Uterus (tissue), 3 donors: ENCODE measurements at regions not wholly inside any gene's neighbourhood (a gene's known extent, or its start where the extent isn't known, plus 50 kb on each side); places are given as distances from the start of the nearest gene placed in this dataset.

ENCODE experiments used
- DNase-seq, 2 donors: peaks; one replicate each; pipeline ENCODE4 v3.0.0-alpha.2; 2019 to 2020
- H3K27ac ChIP-seq, 2 donors: fragments of 200-600 bp; sonication (generic); 1 replicate in 1 of 2; 2 replicates in 1 of 2; pipeline ENCODE4 v1.5.1; 2016 to 2018
- H3K27me3 ChIP-seq, 2 donors: fragments of 200-600 bp; sonication (generic); one replicate each; pipeline ENCODE4 v1.5.1; 2018 to 2019; ENCODE audit warnings: control low read depth in 1 of 2
- H3K36me3 ChIP-seq, 2 donors: fragments of 200-600 bp; sonication (generic); one replicate each; pipeline ENCODE4 v1.5.1; 2019; ENCODE audit warnings: control low read depth in 1 of 2
- H3K4me1 ChIP-seq, 2 donors: fragments of 200-600 bp; sonication (generic); one replicate each; pipeline ENCODE4 v1.5.1; 2018 to 2019; ENCODE audit warnings: control low read depth in 1 of 2
- H3K4me3 ChIP-seq, 2 donors: fragments of 200-600 bp; sonication (generic); 1 replicate in 1 of 2; 2 replicates in 1 of 2; pipeline ENCODE4 v1.5.1; 2018 to 2019; ENCODE audit warnings: mild to moderate bottlenecking in 1 of 2
- H3K9me3 ChIP-seq, 2 donors: fragments of 200-600 bp; sonication (generic); one replicate each; pipeline ENCODE4 v1.5.1; 2019; ENCODE audit warnings: control low read depth in 1 of 2
- CTCF ChIP-seq, 4 experiments: fragments of 200-600 bp in 2 of 4; fragments of 450-650 bp in 2 of 4; sonication (generic) in 2 of 4; IDR thresholded peaks; one replicate each; pipeline ENCODE4 v1.5.1; 2016 to 2019; ENCODE audit warnings: antibody characterized with exemption in 4 of 4, mild to moderate bottlenecking in 2 of 4, moderate library complexity in 1 of 4
- POLR2A ChIP-seq, 2 donors: fragments of 450-650 bp; IDR thresholded peaks; one replicate each; pipeline ENCODE4 v1.6.1; 2016; ENCODE audit warnings: antibody characterized with exemption in 2 of 2, mild to moderate bottlenecking in 1 of 2, moderate library complexity in 1 of 2
- intact Hi-C: fragments of 100-400 bp; cut with DNase I; formaldehyde crosslinking; loops from one replicate; pipeline ENCODE4 v1.15.1; 2023; ENCODE audit warnings: low total_unique reads
- donor health status: DM: yes; HTN: yes; CAD: no.

GRCh38 chr2:194495046-194495445 is 1162.0 kb upstream of the SLC39A10 start:
- intact Hi-C loops, result no loop called here
- Histone ChIP-seq H3K36me3 (no peaks in the 10 kb centered on the region), H3K9me3 (no peaks in the 10 kb centered on the region), H3K27me3 (no peaks in the 10 kb centered on the region), H3K27ac (no peak overlapping the region), H3K4me1 (no peaks in the 10 kb centered on the region), H3K4me3 (no peak overlapping the region)
- TF ChIP-seq CTCF (IDR thresholded peaks at IDR 0.05) (no peak), POLR2A (IDR thresholded peaks at IDR 0.05) (no peak)
- DNase-seq, result no peak

GRCh38 chr2:194494401-194494800 is 1162.6 kb upstream of the SLC39A10 start:
- Histone ChIP-seq H3K9me3 (no peaks in the 10 kb centered on the region), H3K4me3 (no peak overlapping the region), H3K27me3 (no peaks in the 10 kb centered on the region), H3K4me1 (no peaks in the 10 kb centered on the region), H3K27ac (no peak overlapping the region), H3K36me3 (no peaks in the 10 kb centered on the region)
- DNase-seq, result no peak
- intact Hi-C loops, result no loop called here
- TF ChIP-seq CTCF (IDR thresholded peaks at IDR 0.05) (no peak), POLR2A (IDR thresholded peaks at IDR 0.05) (no peak)

GRCh38 chr2:194491409-194492115 is 1165.5 kb upstream of the SLC39A10 start:
- no peak overlapping the region for H3K27ac ChIP-seq

GRCh38 chr2:194486326-194486725 is 1170.7 kb upstream of the SLC39A10 start:
- Histone ChIP-seq H3K27ac (no peak overlapping the region), H3K9me3 (no peaks in the 10 kb centered on the region), H3K4me3 (no peak overlapping the region), H3K4me1 (no peaks in the 10 kb centered on the region), H3K27me3 (no peaks in the 10 kb centered on the region), H3K36me3 (no peaks in the 10 kb centered on the region)
- intact Hi-C loops, result no loop called here
- no peak for TF ChIP-seq CTCF (IDR thresholded peaks at IDR 0.05)
- TF ChIP-seq POLR2A (IDR thresholded peaks at IDR 0.05), result no peak
- no peak for DNase-seq

More at GRCh38 chr2:194491409-194492115, 1165.5 kb upstream of the SLC39A10 start:
- TF ChIP-seq CTCF (IDR thresholded peaks at IDR 0.05), result no peak
- TF ChIP-seq POLR2A (IDR thresholded peaks at IDR 0.05), result no peak
- DNase-seq, result no peak
- Histone ChIP-seq H3K4me3 (no peak overlapping the region), H3K27me3 (no peaks in the 10 kb centered on the region), H3K36me3 (no peaks in the 10 kb centered on the region), H3K9me3 (no peaks in the 10 kb centered on the region), H3K4me1 (no peaks in the 10 kb centered on the region)
- intact Hi-C loops, result no loop called here

GRCh38 chr2:194483041-194483440 is 1174.0 kb upstream of the SLC39A10 start:
- intact Hi-C loops, result no loop called here
- H3K4me1 ChIP-seq, result no peaks in the 10 kb centered on the region
- no peak overlapping the region for H3K27ac ChIP-seq
- no peaks in the 10 kb centered on the region for H3K27me3 ChIP-seq
- H3K36me3 ChIP-seq, result no peaks in the 10 kb centered on the region
- H3K9me3 ChIP-seq, result no peaks in the 10 kb centered on the region
- no peak for DNase-seq
- TF ChIP-seq POLR2A (IDR thresholded peaks at IDR 0.05), result no peak
- no peak for TF ChIP-seq CTCF (IDR thresholded peaks at IDR 0.05)
- no peak overlapping the region for H3K4me3 ChIP-seq
